Spleen (tissue), 11 donors: ENCODE measurements at regions not wholly inside any gene's neighbourhood (a gene's known extent, or its start where the extent isn't known, plus 50 kb on each side); places are given as distances from the start of the nearest gene placed in this dataset.

ENCODE experiments used
- DNase-seq: peaks from one replicate; pipeline ENCODE4 v3.0.0-alpha.2; 2020
- H3K27ac ChIP-seq, 8 donors: fragments of 200-600 bp; sonication (generic) in 7 of 8; 1 replicate in 4 of 8; 2 replicates in 4 of 8; pipeline versions ENCODE4 v1.5.0 to v1.8.0; 2016 to 2021; ENCODE audit warnings: inconsistent platforms in 4 of 8, mild to moderate bottlenecking in 4 of 8, moderate library complexity in 1 of 8
- H3K27me3 ChIP-seq, 7 donors: fragments of 200-600 bp; sonication (generic) in 6 of 7; replicated peaks in 1 of 7; 1 replicate in 4 of 7; 2 replicates in 3 of 7; pipeline versions ENCODE4 v1.5.0 to v1.8.0; 2016 to 2021; ENCODE audit warnings: inconsistent platforms in 3 of 7, mild to moderate bottlenecking in 1 of 7
- H3K36me3 ChIP-seq, 6 donors: fragments of 200-600 bp; sonication (generic) in 5 of 6; 1 replicate in 4 of 6; 2 replicates in 2 of 6; pipeline versions ENCODE4 v1.5.0 to v1.8.0; 2016 to 2021; ENCODE audit warnings: inconsistent platforms in 2 of 6
- H3K4me1 ChIP-seq, 6 donors: fragments of 200-600 bp; sonication (generic) in 5 of 6; 1 replicate in 3 of 6; 2 replicates in 3 of 6; pipeline versions ENCODE4 v1.5.0 to v1.8.0; 2016 to 2021; ENCODE audit warnings: inconsistent platforms in 3 of 6
- H3K4me3 ChIP-seq, 8 donors: fragments of 200-600 bp; sonication (generic) in 7 of 8; 1 replicate in 4 of 8; 2 replicates in 4 of 8; pipeline versions ENCODE4 v1.5.0 to v1.8.0; 2016 to 2021; ENCODE audit warnings: inconsistent platforms in 4 of 8, mild to moderate bottlenecking in 4 of 8, moderate library complexity in 2 of 8
- H3K9me3 ChIP-seq, 8 donors: fragments of 200-600 bp; sonication (generic) in 7 of 8; 1 replicate in 4 of 8; 2 replicates in 4 of 8; pipeline versions ENCODE4 v1.5.0 to v1.8.0; 2016 to 2021; ENCODE audit warnings: inconsistent platforms in 4 of 8
- POLR2A ChIP-seq, 3 donors: fragments of 450-650 bp; IDR thresholded peaks; one replicate each; pipeline ENCODE4 v1.5.1; 2017; ENCODE audit warnings: antibody characterized with exemption in 3 of 3, mild to moderate bottlenecking in 1 of 3
- POLR2AphosphoS5 ChIP-seq, 3 donors: sonication (generic); formaldehyde crosslinking; IDR thresholded peaks; one replicate each; pipeline ENCODE4 v1.5.1; 2017; ENCODE audit warnings: antibody characterized with exemption in 3 of 3
- WGBS, 5 donors: extraction: QIAGEN DNeasy Blood & Tissue Kit in 3 of 5; methylation state at CpG; one replicate each; pipeline versions ENCODE4 v1.1.5 to v1.1.7; 2013 to 2018; 5-methylcytosine and 5-hydroxymethylcytosine counted together
- intact Hi-C: fragments of 100-400 bp; cut with DNase I; formaldehyde crosslinking; loops from one replicate; pipeline ENCODE4 v1.15.0; 2023; ENCODE audit warnings: low total_unique reads
- TF ChIP-seq, protein P1 (sequence below), 11 experiments: fragments of 200-600 bp in 7 of 11; fragments of 450-650 bp in 4 of 11; sonication (generic) in 4 of 11; IDR thresholded peaks in 8 of 11; conservative IDR thresholded peaks in 3 of 11; 1 replicate in 7 of 11; 2 replicates in 4 of 11; pipeline versions ENCODE4 v1.4.0 to v1.8.0; 2016 to 2021; ENCODE audit warnings: antibody characterized with exemption in 11 of 11, inconsistent platforms in 4 of 11, mild to moderate bottlenecking in 1 of 11
- donor health status: healthy with polysubstance abuse.
- donor health status: DM: no; HTN: no; CAD: no; lungs with moderate emphysema.
- donor health status: DM: no; HTN: no; CAD: no.
- donor health status: Bipolar disorder and iron deficiency.
- donor health status: healthy.
- donor health status: DM: no; HTN: no; CAD: no.
- donor health status: DM: yes; HTN: yes; CAD: no.

GRCh38 chr7:109259151-109259550, 689.5 kb downstream of the DNAJB9 start:
- Histone ChIP-seq H3K4me1 (no peaks in the 10 kb centered on the region), H3K27me3 (no peaks in the 10 kb centered on the region), H3K27ac (no peak overlapping the region), H3K4me3 (no peak overlapping the region), H3K9me3 (peaks cover 0 to 3% (median 0%) of the 10 kb centered on the region in 8 donors), H3K36me3 (no peaks in the 10 kb centered on the region)
- WGBS, 5 donors: 14 to 20% (median 18%) methylated on average over 1 of the region's 1 CpG
- no peak for TF ChIP-seq POLR2A (IDR thresholded peaks at IDR 0.05)
- TF ChIP-seq POLR2AphosphoS5 (IDR thresholded peaks at IDR 0.05): no peak
- TF ChIP-seq, protein P1, sequence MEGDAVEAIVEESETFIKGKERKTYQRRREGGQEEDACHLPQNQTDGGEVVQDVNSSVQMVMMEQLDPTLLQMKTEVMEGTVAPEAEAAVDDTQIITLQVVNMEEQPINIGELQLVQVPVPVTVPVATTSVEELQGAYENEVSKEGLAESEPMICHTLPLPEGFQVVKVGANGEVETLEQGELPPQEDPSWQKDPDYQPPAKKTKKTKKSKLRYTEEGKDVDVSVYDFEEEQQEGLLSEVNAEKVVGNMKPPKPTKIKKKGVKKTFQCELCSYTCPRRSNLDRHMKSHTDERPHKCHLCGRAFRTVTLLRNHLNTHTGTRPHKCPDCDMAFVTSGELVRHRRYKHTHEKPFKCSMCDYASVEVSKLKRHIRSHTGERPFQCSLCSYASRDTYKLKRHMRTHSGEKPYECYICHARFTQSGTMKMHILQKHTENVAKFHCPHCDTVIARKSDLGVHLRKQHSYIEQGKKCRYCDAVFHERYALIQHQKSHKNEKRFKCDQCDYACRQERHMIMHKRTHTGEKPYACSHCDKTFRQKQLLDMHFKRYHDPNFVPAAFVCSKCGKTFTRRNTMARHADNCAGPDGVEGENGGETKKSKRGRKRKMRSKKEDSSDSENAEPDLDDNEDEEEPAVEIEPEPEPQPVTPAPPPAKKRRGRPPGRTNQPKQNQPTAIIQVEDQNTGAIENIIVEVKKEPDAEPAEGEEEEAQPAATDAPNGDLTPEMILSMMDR (IDR thresholded peaks at IDR 0.05 in 8 of 11, conservative IDR thresholded peaks at IDR 0.05 in 3 of 11): no peak
- intact Hi-C loops: no loop called here
- no peak for DNase-seq

- Histone ChIP-seq H3K27me3 (no peaks in the 10 kb centered on the region), H3K4me1 (no peaks in the 10 kb centered on the region), H3K36me3 (no peaks in the 10 kb centered on the region), H3K27ac (no peak overlapping the region), H3K4me3 (no peak overlapping the region), H3K9me3 (peaks cover 0 to 8% (median 0%) of the 10 kb centered on the region in 8 donors)
- TF ChIP-seq, protein P1 (IDR thresholded peaks at IDR 0.05 in 8 of 11, conservative IDR thresholded peaks at IDR 0.05 in 3 of 11): no peak
- TF ChIP-seq POLR2A (IDR thresholded peaks at IDR 0.05): no peak
- no peak for TF ChIP-seq POLR2AphosphoS5 (IDR thresholded peaks at IDR 0.05)
- no peak for DNase-seq
- intact Hi-C loops: no loop called here
- 63 to 74% (median 68%) methylated on average over 3 of the region's 3 CpGs for WGBS, 5 donors
Observed at GRCh38 chr7:109261781-109262180, 692.1 kb downstream of the DNAJB9 start.

GRCh38 chr7:109266610-109267009, 696.9 kb downstream of the DNAJB9 start:
- Histone ChIP-seq H3K27ac (no peak overlapping the region), H3K4me1 (no peaks in the 10 kb centered on the region), H3K27me3 (no peaks in the 10 kb centered on the region), H3K9me3 (peaks cover 0 to 20% (median 1%) of the 10 kb centered on the region in 8 donors), H3K36me3 (no peaks in the 10 kb centered on the region), H3K4me3 (no peak overlapping the region)
- no peak for DNase-seq
- intact Hi-C loops: no loop called here
- TF ChIP-seq POLR2A (IDR thresholded peaks at IDR 0.05) (no peak), POLR2AphosphoS5 (IDR thresholded peaks at IDR 0.05) (no peak)
- TF ChIP-seq, protein P1 (IDR thresholded peaks at IDR 0.05 in 8 of 11, conservative IDR thresholded peaks at IDR 0.05 in 3 of 11): no peak
- 78 to 86% (median 80%) methylated on average over 3 of the region's 3 CpGs for WGBS, 5 donors

DNA sequence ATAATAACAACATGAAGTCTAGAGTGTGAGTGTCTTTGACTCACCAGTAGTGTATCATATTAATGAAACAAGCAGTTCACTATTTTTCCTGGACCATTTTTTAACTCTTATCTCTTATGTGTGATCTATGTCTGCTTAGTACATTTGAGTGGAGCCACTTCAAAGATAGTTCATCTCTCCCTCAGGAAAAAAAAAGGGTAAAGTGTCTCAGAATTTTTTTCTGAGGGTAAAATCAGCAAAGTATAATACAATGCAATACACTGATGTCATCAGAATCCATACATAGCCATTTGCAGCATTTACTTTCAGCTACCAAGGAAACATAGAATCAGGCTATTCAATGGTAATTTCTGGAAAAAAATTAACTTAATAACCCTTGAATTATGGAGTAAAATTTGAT, 706.7 kb downstream of the DNAJB9 start:
- Histone ChIP-seq H3K36me3 (no peaks in the 10 kb centered on the region), H3K4me3 (no peak overlapping the region), H3K27ac (no peak overlapping the region), H3K27me3 (no peaks in the 10 kb centered on the region), H3K4me1 (no peaks in the 10 kb centered on the region), H3K9me3 (peaks cover 0 to 14% (median 2%) of the 10 kb centered on the region in 8 donors)
- no peak for DNase-seq
- TF ChIP-seq POLR2AphosphoS5 (IDR thresholded peaks at IDR 0.05) (no peak), POLR2A (IDR thresholded peaks at IDR 0.05) (no peak)
- TF ChIP-seq, protein P1 (IDR thresholded peaks at IDR 0.05 in 8 of 11, conservative IDR thresholded peaks at IDR 0.05 in 3 of 11): no peak
- intact Hi-C loops: no loop called here
